ENCODE measurements at regions not wholly inside any gene's neighbourhood (a gene's known extent, or its start where the extent isn't known, plus 50 kb on each side); places are given as distances from the start of the nearest gene placed in this dataset.

DNA sequence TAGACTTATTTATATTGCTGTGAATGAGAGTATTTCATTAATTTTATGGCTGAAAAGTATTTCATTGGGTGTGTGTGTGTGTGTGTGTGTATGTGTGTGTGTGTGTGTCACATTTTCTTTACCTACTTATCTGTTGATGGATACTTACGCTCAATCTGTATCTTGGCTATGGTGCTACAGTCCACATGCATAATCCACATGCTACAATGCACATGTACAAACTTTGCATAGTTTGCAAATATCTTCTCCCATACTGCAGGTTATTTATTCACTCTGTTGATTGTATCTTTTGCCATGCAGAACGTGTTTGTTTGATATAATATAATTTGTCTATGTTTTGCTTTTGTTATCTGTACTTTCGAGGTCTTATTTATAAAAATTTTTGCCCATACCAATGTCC lies 167.8 kb downstream of the RAB28 start:
- no peak for DNase-seq (ENCODE audit: missing footprints)
- intact Hi-C loops (cut with DNase I): no loop called here
- ATAC-seq: no peak

DNA sequence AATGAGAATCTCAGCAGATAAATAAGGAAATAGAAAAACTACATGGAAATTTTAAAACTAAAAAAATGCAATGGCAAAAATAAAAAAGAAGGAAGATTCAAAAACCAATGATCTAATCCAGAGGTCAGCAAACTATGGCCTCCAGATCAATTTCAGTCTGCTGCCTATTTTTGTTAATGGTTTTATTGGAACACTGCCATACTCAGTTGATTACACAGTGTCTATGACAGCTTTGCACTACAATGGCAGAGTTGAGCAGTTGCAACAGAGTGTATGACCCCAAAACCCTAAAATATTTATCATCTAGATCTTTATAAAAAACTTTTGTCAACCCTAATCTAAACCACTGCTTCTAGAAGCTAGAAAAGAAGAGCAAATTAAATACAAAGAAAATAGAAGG lies 170.3 kb downstream of the RAB28 start:
- intact Hi-C loops (cut with DNase I): no loop called here
- DNase-seq (ENCODE audit: missing footprints) (no peak), ATAC-seq (no peak)

DNA sequence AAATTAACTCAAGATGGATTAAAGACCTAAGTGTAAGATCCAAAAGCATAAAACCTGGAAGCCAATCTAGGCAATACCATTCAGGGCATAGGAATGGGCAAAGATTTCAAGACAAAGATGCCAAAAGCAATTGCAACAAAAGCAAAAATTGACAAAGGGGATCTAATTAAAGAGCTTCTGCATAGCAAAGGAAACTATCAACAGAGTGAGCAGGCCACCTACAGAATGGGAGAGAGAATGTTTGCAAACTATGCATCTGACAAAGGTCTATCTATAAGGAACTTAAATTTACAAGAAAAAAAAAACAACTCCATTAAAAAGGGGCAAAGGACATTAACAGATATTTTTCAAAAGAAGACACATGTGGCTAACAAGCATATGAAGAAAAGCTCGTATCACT lies 171.9 kb downstream of the RAB28 start:
- no peak for ATAC-seq
- intact Hi-C loops (cut with DNase I): no loop called here
- no peak for DNase-seq (ENCODE audit: missing footprints)

DNA sequence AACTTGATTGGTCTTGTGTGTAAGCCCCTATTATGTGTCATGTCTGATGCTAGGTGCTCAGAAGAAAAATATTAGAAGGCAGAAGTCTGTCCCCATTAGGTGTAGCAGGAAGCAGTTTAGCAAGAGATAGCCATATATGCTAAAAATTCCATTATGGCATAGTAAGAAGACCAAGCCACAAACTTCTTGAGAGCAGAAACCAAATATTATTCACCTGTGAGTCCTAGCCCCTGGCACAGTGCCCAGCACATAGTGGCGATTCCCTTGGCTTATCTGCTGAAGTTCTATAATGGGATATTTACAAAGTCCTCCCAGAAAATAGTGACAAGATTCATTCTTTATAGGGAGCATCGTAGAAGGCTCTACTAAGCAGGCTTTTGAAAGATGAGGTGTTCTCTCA lies 174.4 kb downstream of the RAB28 start:
- DNase-seq (ENCODE audit: missing footprints) (no peak), ATAC-seq (no peak)
- intact Hi-C loops (cut with DNase I): no loop called here

DNA sequence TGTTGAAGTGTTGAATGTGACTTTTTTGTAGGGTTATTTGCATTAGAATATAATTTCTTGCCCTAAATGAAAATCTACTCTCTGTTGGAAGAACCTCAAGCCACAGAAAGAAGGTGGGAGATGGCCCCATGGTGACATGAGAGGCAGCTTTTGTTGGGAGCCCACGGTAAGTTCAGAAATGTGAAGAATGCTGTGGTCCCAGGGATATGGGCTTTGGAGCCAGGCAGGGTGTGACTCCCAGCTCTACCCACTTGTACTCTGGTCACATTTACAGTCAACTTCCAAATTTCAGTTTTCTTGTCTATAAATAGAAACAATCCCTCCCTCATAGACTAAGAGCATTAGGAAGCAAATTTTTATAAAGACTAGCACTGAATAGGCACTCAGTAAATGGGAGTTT lies 177.8 kb downstream of the RAB28 start:
- DNase-seq (ENCODE audit: missing footprints) (no peak), ATAC-seq (no peak)

DNA sequence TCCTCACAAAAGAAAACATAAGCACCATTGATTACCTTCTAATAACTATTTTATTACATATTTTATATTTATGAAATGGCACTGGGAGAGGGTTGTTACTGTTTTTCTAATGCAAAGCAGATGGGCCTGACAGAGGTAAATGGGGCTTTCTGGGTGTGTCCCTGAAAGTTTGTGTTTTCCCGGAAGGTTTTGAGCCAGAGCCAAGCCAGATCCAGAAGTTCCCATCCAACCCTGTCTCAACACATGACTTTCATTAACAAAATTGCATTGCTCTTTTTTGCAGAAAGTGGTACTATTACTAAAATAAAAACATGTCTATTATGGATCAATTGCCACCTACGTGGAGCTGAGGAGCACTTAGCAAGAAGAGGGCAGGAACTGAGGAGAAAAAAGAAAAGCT lies 181.3 kb downstream of the RAB28 start:
- no peak for ATAC-seq
- intact Hi-C loops (cut with DNase I): no loop called here
- DNase-seq (ENCODE audit: missing footprints): no peak

More for the DNA sequence above, 177.8 kb downstream of the RAB28 start:
- intact Hi-C loops (cut with DNase I): no loop called here

DNA sequence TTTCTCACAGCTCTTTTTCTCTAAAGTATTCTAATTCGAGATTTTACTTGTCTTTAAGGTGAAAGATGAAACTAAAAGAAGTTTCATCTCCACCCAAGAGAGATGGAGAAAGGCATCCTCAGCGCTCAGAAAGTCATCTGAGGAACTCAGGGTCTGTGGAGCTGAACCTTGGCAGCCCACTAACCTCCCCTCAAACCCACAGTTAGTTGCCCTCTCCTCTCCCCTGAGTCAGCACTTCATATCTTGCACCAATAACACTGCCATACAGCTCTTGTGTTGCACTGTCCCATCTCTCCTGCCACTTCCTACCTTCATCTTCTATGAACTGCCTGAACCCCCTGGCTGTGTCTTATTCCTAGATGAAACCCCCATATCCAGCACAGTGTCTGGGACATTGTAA lies 184.8 kb downstream of the RAB28 start:
- intact Hi-C loops (cut with DNase I): no loop called here
- ATAC-seq (no peak), DNase-seq (ENCODE audit: missing footprints) (no peak)

DNA sequence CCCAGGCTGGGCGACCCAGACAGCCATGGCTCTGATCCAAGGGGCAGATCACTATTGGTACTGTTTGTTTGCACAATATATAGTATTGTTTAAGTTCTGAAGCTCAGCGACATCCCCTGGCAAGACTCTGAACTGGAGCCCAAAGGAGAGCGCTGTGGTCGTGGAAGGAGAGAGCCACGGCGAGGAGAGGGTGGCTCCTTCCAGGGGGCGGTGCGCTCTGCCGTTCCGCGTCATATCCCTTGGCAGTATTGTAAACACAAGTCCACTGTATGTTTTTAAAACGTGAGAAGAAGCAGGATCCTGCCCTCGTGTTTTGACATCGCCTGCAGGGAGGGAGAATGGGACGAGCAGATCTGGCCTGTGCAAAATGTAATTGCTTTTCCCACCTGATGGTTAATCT lies 185.5 kb downstream of the RAB28 start:
- intact Hi-C loops (cut with DNase I): no loop called here
- DNase-seq (ENCODE audit: missing footprints) (no peak), ATAC-seq (no peak)

DNA sequence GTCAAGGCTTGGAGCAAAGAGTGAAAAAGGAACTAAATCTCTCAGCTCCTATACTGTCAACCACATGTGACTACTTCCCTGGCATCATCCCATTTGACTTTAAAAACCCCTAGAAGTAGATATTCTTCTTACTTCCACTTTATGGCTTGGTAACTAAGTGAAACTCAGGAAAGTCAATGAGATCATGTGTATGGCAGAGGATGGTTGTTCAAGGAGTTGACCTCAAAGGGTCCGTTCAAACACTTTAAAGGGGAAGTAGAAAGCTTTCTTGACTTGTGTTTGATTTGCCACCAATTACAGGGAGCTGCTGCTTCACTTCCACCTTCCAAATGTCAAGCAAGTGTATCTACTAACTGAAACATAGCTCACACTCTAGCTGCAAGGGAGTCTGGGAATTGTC lies 187.2 kb downstream of the RAB28 start:
- ATAC-seq (no peak), DNase-seq (ENCODE audit: missing footprints) (no peak)
- intact Hi-C loops (cut with DNase I): no loop called here

DNA sequence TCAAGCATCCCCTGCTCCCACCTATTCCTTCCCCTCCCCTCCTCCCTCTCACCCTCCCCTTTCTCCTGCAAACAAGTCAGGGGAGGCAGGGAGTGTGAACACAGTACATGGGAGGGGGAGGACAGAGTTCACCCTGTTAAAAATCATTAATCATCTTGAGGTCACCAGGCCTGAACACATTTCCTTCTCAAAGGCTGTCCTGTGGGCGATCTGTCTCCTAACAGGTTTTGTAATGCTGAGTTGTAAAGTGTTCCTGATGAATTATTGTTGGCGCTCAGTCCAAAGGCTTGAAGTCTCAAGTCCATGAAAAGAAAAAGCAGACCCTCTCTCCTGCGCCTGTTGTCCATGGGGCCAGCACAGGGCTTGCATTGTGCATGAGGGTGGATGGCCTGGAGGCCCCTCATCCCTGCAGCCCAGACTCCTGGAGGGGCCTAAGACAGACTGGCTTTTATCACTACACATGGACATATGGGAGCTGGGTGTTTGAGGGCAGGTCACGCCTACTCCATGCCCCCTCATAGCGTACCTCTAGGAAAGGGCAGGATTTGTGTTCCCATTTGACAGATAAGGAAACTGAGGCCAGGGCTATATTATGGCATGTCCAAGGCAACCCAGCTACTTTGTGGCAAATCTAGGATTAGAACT lies 189.1 kb downstream of the RAB28 start:
- DNase-seq (ENCODE audit: missing footprints): no peak
- intact Hi-C loops (cut with DNase I): no loop called here
- no peak for ATAC-seq

DNA sequence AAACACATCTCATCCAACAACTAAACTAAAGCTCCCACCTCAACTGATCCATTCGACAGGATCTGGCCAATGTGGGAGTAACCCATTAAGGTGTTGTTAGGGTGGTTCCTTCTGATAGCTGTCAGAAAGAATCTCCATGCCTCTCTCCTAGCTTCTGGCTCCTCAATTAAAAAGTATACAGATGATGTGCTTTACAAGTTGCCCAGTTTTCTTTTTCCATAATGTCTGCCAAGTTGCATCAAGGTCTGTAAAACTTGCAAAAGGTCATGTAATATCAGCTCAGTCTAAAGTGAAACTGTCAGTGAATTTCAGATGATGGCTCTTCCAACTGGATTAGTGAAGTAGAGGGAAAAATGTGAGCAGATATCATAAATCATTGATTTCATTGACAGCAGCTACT lies 191.8 kb downstream of the RAB28 start:
- ATAC-seq: peak; percentile 34
- no peak for DNase-seq (ENCODE audit: missing footprints)
- intact Hi-C loops (cut with DNase I): no loop called here

DNA sequence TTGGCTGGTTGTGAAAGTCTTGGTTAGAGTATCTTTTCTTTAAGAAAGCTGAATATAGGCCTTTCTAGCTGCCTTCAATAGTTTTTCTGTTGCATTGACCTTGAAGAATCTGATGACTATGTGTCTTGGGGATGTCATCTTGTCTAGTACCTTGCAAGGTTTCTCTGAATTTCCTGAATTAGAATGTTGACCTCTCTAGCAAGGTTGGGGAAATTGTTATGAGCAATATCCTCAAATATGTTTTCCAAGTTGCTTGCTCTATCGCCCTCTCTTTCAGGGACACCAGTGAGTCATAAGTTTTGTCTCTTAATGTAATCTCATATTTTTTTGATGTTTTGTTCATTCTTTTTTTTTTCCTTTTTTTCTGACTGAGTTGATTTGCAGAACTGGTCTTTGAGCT lies 194.7 kb downstream of the RAB28 start:
- DNase-seq (ENCODE audit: missing footprints) (no peak), ATAC-seq (no peak)
- intact Hi-C loops (cut with DNase I): no loop called here

DNA sequence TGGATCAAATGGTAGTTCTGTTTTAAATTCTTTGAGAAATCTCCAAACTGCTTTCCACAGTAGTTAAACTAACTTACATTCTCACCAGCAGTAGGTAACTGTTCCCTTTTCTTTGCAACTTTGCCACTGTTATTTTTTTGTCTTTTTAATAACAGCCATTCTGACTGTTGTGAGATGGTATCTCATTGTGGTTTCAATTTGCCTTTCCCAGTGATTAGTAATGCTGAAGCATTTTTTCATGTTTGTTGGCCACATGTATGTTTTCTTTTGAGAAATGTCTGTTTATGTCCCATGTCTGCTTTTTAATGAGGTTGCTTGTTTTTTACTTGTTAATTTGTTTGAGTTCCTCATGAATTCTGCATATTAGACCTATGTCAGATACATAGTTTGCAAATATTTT lies 198.8 kb downstream of the RAB28 start:
- DNase-seq (ENCODE audit: missing footprints) (no peak), ATAC-seq (no peak)
- intact Hi-C loops (cut with DNase I): no loop called here

DNA sequence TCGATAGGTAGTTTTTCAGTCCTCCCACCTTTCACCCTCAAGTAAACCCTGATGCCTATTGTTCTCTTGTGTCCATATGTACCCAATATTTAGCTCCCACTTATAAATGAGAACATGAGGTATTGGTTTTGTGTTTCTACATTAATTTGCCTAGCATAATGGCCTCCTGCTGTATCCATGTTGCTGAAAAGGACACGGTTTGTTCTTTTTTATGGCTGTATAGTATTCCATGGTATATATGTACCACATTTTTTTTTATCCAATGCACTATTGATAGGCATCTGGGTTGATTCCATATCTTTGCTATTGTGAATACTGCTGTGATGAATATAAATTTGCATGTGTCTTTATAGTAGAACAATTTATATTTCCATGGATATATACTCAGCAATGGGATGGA lies 199.2 kb downstream of the RAB28 start:
- DNase-seq (ENCODE audit: missing footprints) (no peak), ATAC-seq (no peak)
- intact Hi-C loops (cut with DNase I): no loop called here

DNA sequence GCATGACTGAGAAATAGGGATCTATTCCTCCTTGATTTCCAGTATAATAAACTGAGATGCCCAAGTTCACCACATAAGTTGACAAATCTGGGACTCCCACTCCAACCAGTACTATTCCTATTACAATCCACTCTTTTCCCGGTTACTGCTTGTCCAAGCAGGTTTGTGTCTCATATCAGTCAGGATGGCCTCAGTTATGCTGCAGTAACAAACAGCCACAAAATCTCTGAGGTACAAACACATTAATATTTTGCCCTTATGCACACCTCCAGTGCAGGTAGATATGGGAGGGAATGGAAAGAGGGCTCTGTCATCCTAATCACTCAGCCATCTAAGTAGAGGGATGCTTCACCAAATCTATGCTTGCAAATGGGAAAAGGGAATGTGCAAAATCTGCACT lies 207.8 kb downstream of the RAB28 start:
- no peak for DNase-seq (ENCODE audit: missing footprints)
- intact Hi-C loops (cut with DNase I): no loop called here
- no peak for ATAC-seq

DNA sequence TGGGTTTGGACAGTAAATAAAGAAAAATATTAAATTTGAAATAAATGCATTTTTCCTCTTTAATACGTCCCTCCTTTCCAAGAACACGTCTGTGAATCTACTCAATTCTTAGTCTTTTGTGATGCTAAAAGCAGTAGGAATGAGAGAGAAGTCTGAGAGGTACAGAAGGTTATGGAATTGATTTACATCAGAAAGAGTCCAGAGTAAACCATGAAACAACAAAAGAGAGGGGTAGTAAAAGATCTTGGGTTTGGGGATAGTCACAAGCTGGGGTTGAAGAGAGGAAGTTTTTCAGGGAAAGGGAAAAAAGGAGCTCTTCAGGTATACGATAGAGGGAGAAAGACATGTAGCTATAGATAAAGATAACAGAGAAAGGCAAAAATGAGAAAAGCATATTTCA lies 215.4 kb downstream of the RAB28 start:
- intact Hi-C loops (cut with DNase I): no loop called here
- ATAC-seq (no peak), DNase-seq (ENCODE audit: missing footprints) (no peak)

DNA sequence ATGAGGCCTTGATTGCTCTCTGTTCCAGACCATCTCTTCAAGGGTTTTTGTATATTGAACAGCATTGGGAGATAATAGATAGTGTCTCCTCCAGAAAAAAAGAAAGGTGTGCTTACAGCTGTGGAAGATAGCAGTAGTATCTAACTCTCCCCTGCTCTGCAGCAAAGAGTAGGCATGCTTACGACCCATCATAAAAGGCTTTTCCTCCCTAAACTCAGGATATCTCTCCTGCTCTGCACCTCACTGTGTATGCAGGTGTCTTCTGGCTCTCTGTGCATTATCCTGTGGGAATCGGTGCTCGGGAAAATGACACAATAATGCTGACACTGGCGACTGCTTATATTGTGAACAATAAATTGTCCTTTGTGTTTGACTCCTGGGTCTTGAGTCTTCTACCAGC lies 216.0 kb downstream of the RAB28 start:
- DNase-seq (ENCODE audit: missing footprints): no peak
- ATAC-seq: no peak
- intact Hi-C loops (cut with DNase I): no loop called here

DNA sequence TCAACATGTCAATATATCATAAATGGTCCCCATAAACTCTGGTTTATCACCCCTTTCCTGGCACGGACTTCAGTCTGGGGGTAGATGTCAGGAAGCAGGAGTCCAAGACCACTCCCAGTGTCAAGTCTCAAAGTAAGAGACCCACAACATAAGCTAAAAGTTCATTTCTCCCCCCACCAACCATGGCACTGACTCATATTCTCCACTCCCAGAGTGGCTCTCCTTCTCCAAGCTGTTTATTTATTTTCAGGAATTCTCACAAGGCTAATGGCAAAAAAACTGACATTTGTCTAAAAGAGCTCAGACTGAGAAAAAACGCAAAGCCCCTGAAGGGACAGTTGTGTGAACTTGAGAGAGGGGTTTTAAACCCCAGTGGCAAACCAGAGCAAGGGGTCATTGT lies 217.0 kb downstream of the RAB28 start:
- ATAC-seq: no peak
- intact Hi-C loops (cut with DNase I): no loop called here
- DNase-seq (ENCODE audit: missing footprints): no peak

DNA sequence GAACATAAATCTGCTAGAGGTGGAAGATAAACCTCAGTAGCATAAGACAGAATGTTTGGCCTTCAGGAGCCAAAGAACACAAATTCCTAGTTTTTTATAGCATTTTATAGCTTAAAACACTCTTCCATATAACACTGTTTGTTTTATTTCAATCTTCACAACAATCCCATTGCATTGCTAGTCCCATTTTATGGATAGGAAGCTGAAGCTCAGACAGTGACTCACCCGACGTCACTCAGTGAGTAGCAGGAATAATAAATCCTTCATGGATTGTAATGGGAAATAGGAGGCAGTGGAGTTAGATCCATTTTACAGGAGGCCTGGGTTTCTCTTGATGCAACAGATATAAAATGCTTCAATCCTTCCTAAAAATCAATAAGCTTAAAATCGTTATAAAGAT lies 217.5 kb downstream of the RAB28 start:
- no peak for DNase-seq (ENCODE audit: missing footprints)
- no peak for ATAC-seq
- intact Hi-C loops (cut with DNase I): no loop called here

DNA sequence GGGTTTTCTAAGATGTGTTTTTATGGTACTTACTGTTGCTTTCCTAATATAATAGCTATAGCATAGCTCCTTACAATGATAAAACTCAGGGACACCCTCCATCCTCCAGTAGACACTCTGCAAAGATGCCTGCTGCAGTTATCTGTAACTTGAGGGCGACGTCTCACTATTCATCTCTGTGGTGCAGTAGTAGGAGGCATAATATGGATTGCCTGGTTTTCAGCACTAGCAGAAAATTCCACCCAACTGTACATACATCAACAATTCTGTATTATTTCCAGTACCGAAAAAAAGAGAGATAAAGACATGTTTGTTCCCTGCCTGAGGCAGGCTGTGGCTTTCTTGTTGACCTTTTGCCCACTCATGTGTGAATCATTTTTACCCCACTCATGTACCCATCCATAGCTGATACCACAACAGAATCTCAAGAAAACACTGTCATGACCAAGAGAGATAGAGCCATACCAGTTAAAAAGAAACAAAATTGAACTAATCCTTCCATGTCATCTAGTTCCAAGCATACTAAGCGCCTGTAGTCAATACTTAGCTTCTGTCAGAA lies 220.1 kb downstream of the RAB28 start:
- ATAC-seq (no peak), DNase-seq (ENCODE audit: missing footprints) (no peak)
- intact Hi-C loops (cut with DNase I): no loop called here

DNA sequence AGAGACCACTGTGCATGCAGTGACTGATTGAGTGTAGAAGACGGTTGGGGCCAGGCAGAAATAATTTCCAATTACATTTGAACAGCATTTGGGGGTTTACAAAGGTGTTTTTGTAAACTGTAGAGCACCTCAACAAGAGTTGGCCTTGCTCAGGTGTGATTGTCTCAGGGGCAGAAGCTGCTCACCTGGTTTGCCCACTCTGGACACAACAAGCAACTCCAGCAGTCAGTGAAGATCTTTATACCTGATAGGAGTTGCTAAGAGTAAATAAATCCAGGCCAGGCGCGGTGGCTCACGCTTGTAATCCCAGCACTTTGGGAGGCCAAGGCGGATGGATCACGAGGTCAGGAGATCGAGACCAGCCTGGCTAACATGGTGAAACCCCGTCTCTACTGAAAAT lies 221.3 kb downstream of the RAB28 start:
- DNase-seq (ENCODE audit: missing footprints): no peak
- ATAC-seq: no peak
- intact Hi-C loops (cut with DNase I): no loop called here
